GM13977 (cell line): ENCODE measurements at regions not wholly inside any gene's neighbourhood (a gene's known extent, or its start where the extent isn't known, plus 50 kb on each side); places are given as distances from the start of the nearest gene placed in this dataset.

Source experiments
- DNase-seq: peaks from one replicate; pipeline ENCODE4 v3.0.0; 2012; ENCODE audit warnings: low spot score
- in situ Hi-C: fragments of 300-500 bp; cut with MboI; formaldehyde crosslinking; loops from one replicate; pipeline ENCODE4 v1.12.0; 2022; ENCODE audit warnings: low sequenced_read_pairs, low pct_unique_long_range_greater_than_20kb, mixed read lengths, inconsistent platforms; ENCODE audit not compliant: unreplicated experiment
- TF ChIP-seq, protein P1 (sequence below): IDR thresholded peaks from 2 replicates; pipeline ENCODE4 v1.5.1; 2012; ENCODE audit warnings: mild to moderate bottlenecking, control low read depth; ENCODE audit not compliant: insufficient read depth; ENCODE audit errors: extremely low read depth, missing control alignments

DNA sequence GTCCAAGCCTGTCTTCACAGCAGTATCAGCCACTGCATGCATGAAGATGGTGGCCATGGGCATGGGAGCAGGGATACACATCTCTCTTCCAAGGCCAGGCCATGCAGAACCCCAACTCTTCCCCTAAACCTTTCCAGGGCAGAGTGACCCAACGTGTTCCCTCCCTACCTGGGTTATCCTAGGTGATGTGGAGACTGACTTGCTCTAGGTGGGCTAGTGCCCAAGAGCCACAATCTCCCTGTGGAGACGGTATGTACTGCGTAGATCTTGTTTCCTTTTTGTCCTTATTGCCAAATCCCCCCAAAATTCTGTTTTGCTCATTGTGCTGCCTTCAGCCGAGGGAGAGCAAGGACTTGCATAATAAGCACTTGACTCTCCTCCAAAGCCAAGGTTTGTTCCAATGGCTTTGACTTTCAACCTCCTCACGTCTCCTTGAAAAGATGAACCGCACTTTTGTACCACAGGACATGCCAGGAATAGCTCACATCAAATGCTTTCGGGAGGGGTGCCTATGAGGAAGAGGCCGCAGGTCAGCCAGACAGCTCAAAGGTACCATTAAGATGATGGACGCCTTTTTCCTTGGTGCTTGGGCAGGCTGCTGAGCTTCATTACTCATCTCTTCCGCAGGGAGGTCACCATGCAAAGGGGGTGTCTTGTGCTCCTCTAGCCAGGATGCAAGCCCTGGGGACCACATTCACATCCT is 76.2 kb upstream of the GLI2 start:
- DNase-seq = no peak
- TF ChIP-seq, protein P1, sequence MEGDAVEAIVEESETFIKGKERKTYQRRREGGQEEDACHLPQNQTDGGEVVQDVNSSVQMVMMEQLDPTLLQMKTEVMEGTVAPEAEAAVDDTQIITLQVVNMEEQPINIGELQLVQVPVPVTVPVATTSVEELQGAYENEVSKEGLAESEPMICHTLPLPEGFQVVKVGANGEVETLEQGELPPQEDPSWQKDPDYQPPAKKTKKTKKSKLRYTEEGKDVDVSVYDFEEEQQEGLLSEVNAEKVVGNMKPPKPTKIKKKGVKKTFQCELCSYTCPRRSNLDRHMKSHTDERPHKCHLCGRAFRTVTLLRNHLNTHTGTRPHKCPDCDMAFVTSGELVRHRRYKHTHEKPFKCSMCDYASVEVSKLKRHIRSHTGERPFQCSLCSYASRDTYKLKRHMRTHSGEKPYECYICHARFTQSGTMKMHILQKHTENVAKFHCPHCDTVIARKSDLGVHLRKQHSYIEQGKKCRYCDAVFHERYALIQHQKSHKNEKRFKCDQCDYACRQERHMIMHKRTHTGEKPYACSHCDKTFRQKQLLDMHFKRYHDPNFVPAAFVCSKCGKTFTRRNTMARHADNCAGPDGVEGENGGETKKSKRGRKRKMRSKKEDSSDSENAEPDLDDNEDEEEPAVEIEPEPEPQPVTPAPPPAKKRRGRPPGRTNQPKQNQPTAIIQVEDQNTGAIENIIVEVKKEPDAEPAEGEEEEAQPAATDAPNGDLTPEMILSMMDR = no peak
- in situ Hi-C loops = loop anchor here (25.0 kb wide), 1 partner anchor 322 kb away; the partner anchor contains the start of gene INHBB

DNA sequence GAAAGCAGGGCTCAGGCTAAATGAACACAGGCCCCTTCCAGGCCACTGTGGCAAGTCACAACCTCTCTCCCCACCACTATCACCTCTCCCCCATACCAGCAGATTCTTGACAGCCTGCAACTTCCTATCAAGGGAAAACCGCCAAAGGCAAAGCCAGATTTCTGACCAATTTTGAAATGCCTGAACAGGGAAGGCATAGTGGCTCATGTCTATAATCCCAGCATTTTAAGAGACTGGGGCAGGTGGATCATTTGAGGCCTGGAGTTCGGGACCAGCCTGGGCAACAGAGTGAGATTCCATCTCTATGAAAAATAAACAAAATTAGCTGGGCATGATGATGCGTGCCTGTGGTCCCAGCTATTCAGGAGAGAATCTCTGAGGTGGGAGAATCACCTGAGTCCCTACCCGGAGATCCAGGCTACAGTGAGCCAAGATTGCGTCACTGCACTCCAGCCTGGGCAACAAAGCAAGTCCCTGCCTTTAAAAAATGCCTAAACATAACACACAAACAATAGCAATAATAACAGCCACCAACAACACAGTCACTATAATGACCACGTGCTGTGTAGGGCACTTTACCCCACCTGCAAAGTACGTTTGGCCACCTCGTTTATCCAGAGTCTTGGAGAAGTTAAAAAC is 75.5 kb upstream of the GLI2 start:
- in situ Hi-C loops = loop anchor here (25.0 kb wide), 1 partner anchor 323 kb away; the partner anchor contains the start of gene INHBB
- TF ChIP-seq, protein P1 = no peak
- no peak for DNase-seq

DNA sequence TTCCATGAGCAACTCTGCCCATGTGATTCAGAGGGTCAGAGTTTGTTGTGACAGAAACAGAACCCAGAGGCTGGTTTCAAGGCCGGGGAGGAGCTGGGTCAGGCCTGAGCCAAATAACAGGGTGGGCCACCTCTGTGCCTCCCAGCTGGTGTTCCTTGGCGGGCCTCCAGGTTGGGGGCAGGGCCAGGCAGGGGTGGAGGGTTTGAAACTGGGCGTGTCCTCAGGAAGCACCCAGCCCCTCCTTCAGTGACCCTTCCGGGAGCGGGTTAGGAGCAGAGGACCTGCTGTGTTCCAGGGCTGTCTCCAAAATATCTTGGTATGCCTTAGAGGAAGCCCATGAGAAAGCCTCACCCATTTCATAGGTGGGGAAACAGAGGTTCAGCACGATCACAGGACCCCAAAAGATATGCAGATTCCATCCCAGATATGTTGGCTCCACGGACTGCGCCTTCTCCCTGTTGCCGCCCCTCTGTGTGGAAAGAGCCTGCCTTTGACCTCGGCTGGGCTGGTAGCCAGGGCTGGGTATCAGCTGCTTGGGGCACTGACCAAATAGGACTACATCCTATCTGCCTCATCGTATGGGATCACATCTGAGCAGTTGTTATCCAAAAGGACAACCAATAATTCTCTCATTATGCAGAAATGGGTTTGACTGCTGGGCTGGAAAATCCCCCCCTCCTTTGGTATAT is 74.8 kb upstream of the GLI2 start:
- TF ChIP-seq, protein P1 = no peak
- in situ Hi-C loops = loop anchor here (25.0 kb wide), 1 partner anchor 324 kb away; the partner anchor contains the start of gene INHBB
- no peak for DNase-seq

DNA sequence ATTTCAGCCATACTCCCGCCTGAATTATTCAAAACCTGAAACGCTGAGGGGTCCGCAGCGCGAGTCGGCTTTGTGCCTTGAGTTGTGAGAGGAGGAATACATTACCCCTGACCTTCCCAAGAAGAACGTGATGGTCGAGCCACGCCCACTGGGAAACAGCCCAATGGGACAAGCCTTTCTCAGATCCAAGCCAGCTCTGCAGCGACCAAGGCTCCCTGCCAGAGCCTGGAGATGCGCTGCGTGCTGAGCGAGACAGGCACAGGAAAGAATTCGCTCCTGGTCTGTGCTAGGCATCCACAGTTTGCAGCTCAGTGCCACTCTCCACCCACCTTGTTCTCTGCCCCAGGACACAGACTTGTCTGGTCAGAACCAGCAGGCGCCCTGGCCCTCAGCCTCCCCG is 74.1 kb upstream of the GLI2 start:
- DNase-seq = no peak
- TF ChIP-seq, protein P1 = no peak
- in situ Hi-C loops = loop anchor here (25.0 kb wide), 1 partner anchor 324 kb away; the partner anchor contains the start of gene INHBB

DNA sequence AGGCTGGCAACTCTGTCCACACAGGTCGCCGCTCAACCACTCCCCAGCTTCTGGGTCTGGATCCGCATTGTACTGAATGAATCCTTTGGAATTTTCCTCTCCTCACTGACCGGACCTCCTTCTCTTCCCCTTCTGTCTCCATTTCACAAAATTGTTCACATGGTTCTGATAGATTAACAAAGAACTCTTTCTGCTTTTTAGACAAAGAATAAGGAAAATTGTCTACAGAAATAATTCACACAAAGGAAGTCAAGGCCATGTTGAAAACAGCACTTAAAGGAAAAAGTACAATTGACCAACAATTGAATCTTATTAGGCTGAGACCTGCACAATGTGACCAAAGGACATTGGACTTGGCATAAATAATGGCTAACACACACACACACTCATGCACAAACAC is 73.6 kb upstream of the GLI2 start:
- TF ChIP-seq, protein P1 = no peak
- in situ Hi-C loops = loop anchor here (25.0 kb wide), 1 partner anchor 325 kb away; the partner anchor contains the start of gene INHBB
- no peak for DNase-seq

DNA sequence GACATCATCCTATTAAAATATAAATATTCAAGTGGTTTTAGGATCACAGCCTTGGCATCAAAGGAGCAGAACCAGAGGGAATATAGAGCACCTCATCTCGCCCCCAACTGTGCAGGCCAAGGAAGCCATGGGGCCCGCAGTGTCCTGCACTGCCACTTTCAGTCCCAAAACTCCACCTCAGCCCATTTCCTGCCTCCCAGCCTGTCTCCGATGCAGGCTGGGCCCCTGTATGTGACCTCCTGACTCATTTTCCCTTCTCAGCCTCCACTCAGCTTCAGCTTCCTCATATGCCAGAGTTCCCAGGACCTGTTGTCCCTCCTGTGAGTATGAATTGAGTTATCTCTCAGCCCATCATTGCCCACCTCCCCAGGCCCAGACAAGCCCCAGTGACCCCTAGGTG is 72.9 kb upstream of the GLI2 start:
- DNase-seq = no peak
- TF ChIP-seq, protein P1 = no peak
- in situ Hi-C loops = loop anchor here (25.0 kb wide), 1 partner anchor 325 kb away; the partner anchor contains the start of gene INHBB
